DND-41 (cell line): ENCODE measurements at regions not wholly inside any gene's neighbourhood (a gene's known extent, or its start where the extent isn't known, plus 50 kb on each side); places are given as distances from the start of the nearest gene placed in this dataset.

Experiments used
- ATAC-seq: fragments of 200-7000 bp; cut with Tn5 transposase; 3 replicates; pipeline ENCODE4 v1.9.1; 2021; ENCODE audit warnings: low read depth; ENCODE audit not compliant: insufficient read depth
- DNase-seq: peaks from one replicate; pipeline ENCODE4 v3.0.0-alpha.2; 2020
- H2AFZ ChIP-seq: 2 replicates; pipeline ENCODE4 v1.6.0; 2012; ENCODE audit warnings: low read depth, low read length
- H3K27ac ChIP-seq: 2 replicates; pipeline ENCODE4 v1.5.1; 2012; ENCODE audit warnings: low read length, inconsistent platforms
- H3K27me3 ChIP-seq: fragments of 200-600 bp; sonication (generic); 2 replicates; pipeline ENCODE4 v1.6.0; 2012; ENCODE audit warnings: low read length, mild to moderate bottlenecking, inconsistent platforms; ENCODE audit not compliant: insufficient read depth, poor library complexity
- H3K36me3 ChIP-seq: 2 replicates; pipeline ENCODE4 v1.5.1; 2012; ENCODE audit warnings: low read length, inconsistent platforms; ENCODE audit not compliant: insufficient read depth
- H3K4me1 ChIP-seq: 2 replicates; pipeline ENCODE4 v1.5.1; 2012; ENCODE audit warnings: mild to moderate bottlenecking, low read length; ENCODE audit not compliant: insufficient read depth
- H3K4me2 ChIP-seq: 2 replicates; pipeline ENCODE4 v1.6.0; 2012; ENCODE audit warnings: mild to moderate bottlenecking, moderate library complexity, low read length, inconsistent platforms; ENCODE audit not compliant: insufficient read depth
- H3K4me3 ChIP-seq, 2 experiments: fragments of 200-600 bp in 1 of 2; shearing (Covaris generic) in 1 of 2; 2 replicates each; pipeline ENCODE4 v1.5.1; 2012 to 2016; ENCODE audit warnings: inconsistent platforms in 2 of 2, low read length in 2 of 2, mild to moderate bottlenecking in 2 of 2, low read depth in 1 of 2, moderate library complexity in 1 of 2
- H3K79me2 ChIP-seq: 2 replicates; pipeline ENCODE4 v1.6.0; 2012; ENCODE audit warnings: low read length, inconsistent platforms; ENCODE audit not compliant: insufficient read depth
- H3K9ac ChIP-seq: 2 replicates; pipeline ENCODE4 v1.6.0; 2012; ENCODE audit warnings: low read depth, mild to moderate bottlenecking, inconsistent platforms, low read length, moderate library complexity
- H3K9me3 ChIP-seq: 2 replicates; pipeline ENCODE4 v1.5.1; 2012; ENCODE audit warnings: low read length, moderate library complexity, mild to moderate bottlenecking, inconsistent platforms; ENCODE audit not compliant: insufficient read depth, severe bottlenecking
- H4K20me1 ChIP-seq: 2 replicates; pipeline ENCODE4 v1.6.0; 2012; ENCODE audit warnings: low read length; ENCODE audit not compliant: insufficient read depth
- CTCF ChIP-seq: IDR thresholded peaks from 2 replicates; pipeline ENCODE4 v1.5.1; 2012; ENCODE audit warnings: borderline replicate concordance, low read length, moderate library complexity, mild to moderate bottlenecking; ENCODE audit not compliant: poor library complexity, severe bottlenecking; ENCODE audit errors: extremely low read depth
- EZH2 ChIP-seq: IDR thresholded peaks from 3 replicates; pipeline ENCODE4 v1.6.1; 2012; ENCODE audit warnings: borderline replicate concordance, low read depth, mild to moderate bottlenecking, moderate library complexity, low read length, inconsistent platforms; ENCODE audit not compliant: severe bottlenecking

DNA sequence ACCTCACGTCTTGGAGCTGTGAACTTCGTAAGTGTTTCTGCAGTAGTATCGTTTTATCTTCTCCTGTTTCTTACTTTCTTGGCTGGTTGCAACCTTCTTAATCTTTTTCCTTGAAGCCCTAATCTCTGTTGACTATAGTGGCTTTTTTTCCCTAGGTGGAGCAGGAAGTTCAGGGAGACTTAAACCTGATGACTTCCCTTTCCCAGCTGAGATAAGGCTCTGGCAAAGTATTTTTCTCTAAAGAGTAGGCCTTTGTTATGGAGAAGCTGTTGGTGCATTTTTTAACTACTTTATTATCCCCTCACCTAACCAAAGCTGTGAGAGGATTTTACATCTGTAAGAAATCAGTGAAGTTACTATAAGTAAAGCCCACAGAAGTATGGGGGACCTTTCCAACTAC is 723.1 kb upstream of the RIOK2 start:
- ATAC-seq (no peak), DNase-seq (no peak)
- Histone ChIP-seq H3K4me1 (no peaks in the 10 kb centered on the region), H3K36me3 (no peaks in the 10 kb centered on the region), H3K9me3 (peaks cover 11% of the 10 kb centered on the region), H3K9ac (no peak overlapping the region), H3K27me3 (no peaks in the 10 kb centered on the region), H3K4me3 (no peak overlapping the region), H3K27ac (no peak overlapping the region), H4K20me1 (no peaks in the 10 kb centered on the region), H3K79me2 (no peaks in the 10 kb centered on the region), H2AFZ (no peak overlapping the region), H3K4me2 (no peak overlapping the region)
- TF ChIP-seq EZH2 (no peak), CTCF (no peak)

GRCh38 chr5:97907646-97908400 is 724.8 kb upstream of the RIOK2 start:
- Histone ChIP-seq H3K27me3 (no peaks in the 10 kb centered on the region), H3K9me3 (peaks cover 10% of the 10 kb centered on the region), H3K4me3 (no peak overlapping the region), H3K79me2 (no peaks in the 10 kb centered on the region), H4K20me1 (no peaks in the 10 kb centered on the region), H3K27ac (no peak overlapping the region), H3K4me1 (no peaks in the 10 kb centered on the region), H3K4me2 (no peak overlapping the region), H3K9ac (no peak overlapping the region), H2AFZ (no peak overlapping the region), H3K36me3 (no peaks in the 10 kb centered on the region)
- no peak for TF ChIP-seq EZH2
- no peak for ATAC-seq
- no peak for DNase-seq

- H4K20me1 ChIP-seq: no peaks in the 10 kb centered on the region
- no peak overlapping the region for H3K9ac ChIP-seq
- H3K27me3 ChIP-seq: no peaks in the 10 kb centered on the region
- DNase-seq: no peak
- no peaks in the 10 kb centered on the region for H3K79me2 ChIP-seq
- no peaks in the 10 kb centered on the region for H3K4me1 ChIP-seq
- TF ChIP-seq EZH2 (no peak), CTCF (no peak)
- H3K27ac ChIP-seq: no peak overlapping the region
- no peak overlapping the region for H2AFZ ChIP-seq
- H3K9me3 ChIP-seq: no peaks in the 10 kb centered on the region
- no peak for ATAC-seq
- H3K4me2 ChIP-seq: no peak overlapping the region
- H3K36me3 ChIP-seq: no peaks in the 10 kb centered on the region
- no peak overlapping the region for H3K4me3 ChIP-seq
Observed at GRCh38 chr5:97909541-97909940, 726.5 kb upstream of the RIOK2 start.

- Histone ChIP-seq H3K27ac (no peak overlapping the region), H3K9ac (no peak overlapping the region), H3K36me3 (no peaks in the 10 kb centered on the region), H3K27me3 (no peaks in the 10 kb centered on the region), H3K79me2 (no peaks in the 10 kb centered on the region), H3K4me3 (no peak overlapping the region), H2AFZ (no peak overlapping the region), H3K4me1 (no peaks in the 10 kb centered on the region), H3K9me3 (no peaks in the 10 kb centered on the region), H3K4me2 (no peak overlapping the region), H4K20me1 (no peaks in the 10 kb centered on the region)
- ATAC-seq (no peak), DNase-seq (no peak)
- TF ChIP-seq EZH2 (no peak), CTCF (no peak)
Observed at GRCh38 chr5:97914483-97914882, 731.4 kb upstream of the RIOK2 start.
